ENCODE measurements at regions not wholly inside any gene's neighbourhood (a gene's known extent, or its start where the extent isn't known, plus 50 kb on each side); places are given as distances from the start of the nearest gene placed in this dataset.

- Histone ChIP-seq H3K4me1 (peaks cover 14% of the 10 kb centered on the region), H3K4me3 (no peak overlapping the region), H3K27me3 (ENCODE audit: insufficient read depth in 3 of 3, low read length in 2 of 3) (no peaks in the 10 kb centered on the region), H3K36me3 (ENCODE audit: insufficient read depth in 1 of 2, low read depth in 1 of 2) (no peaks in the 10 kb centered on the region), H3K27ac (no peak overlapping the region), H3K9me3 (no peaks in the 10 kb centered on the region)
- no peak for ATAC-seq
- no peak for TF ChIP-seq CTCF (IDR thresholded peaks at IDR 0.05)
- 87 to 97% (median 94%) methylated on average over 9 of the region's 9 CpGs for WGBS, 3 donors
- intact Hi-C loops (cut with DNase I) = no loop called here
- DNase-seq = no peak
Observed at GRCh38 chr10:128373071-128373749, 247.0 kb upstream of the MKI67 start.

- WGBS, 3 donors = 88 to 92% (median 89%) methylated on average over 7 of the region's 7 CpGs
- intact Hi-C loops (cut with DNase I) = no loop called here
- no peaks in the 10 kb centered on the region for H3K36me3 ChIP-seq (ENCODE audit: insufficient read depth in 1 of 2, low read depth in 1 of 2)
- DNase-seq (no peak), ATAC-seq (no peak)
- H3K4me3 ChIP-seq = no peak overlapping the region
- no peaks in the 10 kb centered on the region for H3K9me3 ChIP-seq
- H3K27me3 ChIP-seq (ENCODE audit: insufficient read depth in 3 of 3, low read length in 2 of 3) = no peaks in the 10 kb centered on the region
- peaks cover 16% of the 10 kb centered on the region for H3K4me1 ChIP-seq
- TF ChIP-seq CTCF (IDR thresholded peaks at IDR 0.05) = no peak
- H3K27ac ChIP-seq = no peak overlapping the region
Observed at GRCh38 chr10:128373831-128374230, 247.6 kb upstream of the MKI67 start.

GRCh38 chr10:128375171-128375570 is 248.9 kb upstream of the MKI67 start:
- no peak overlapping the region for H3K27ac ChIP-seq
- no peak for DNase-seq
- 52 to 80% (median 58%) methylated on average over 7 of the region's 7 CpGs for WGBS, 3 donors
- H3K9me3 ChIP-seq = no peaks in the 10 kb centered on the region
- peaks cover 16% of the 10 kb centered on the region for H3K4me1 ChIP-seq
- H3K36me3 ChIP-seq (ENCODE audit: insufficient read depth in 1 of 2, low read depth in 1 of 2) = no peaks in the 10 kb centered on the region
- no peak overlapping the region for H3K4me3 ChIP-seq
- ATAC-seq = no peak
- H3K27me3 ChIP-seq (ENCODE audit: insufficient read depth in 3 of 3, low read length in 2 of 3) = no peaks in the 10 kb centered on the region
- TF ChIP-seq CTCF (IDR thresholded peaks at IDR 0.05) = no peak
- intact Hi-C loops (cut with DNase I) = no loop called here

- ATAC-seq (peak in 3 of 4 donors; percentile 62 to 74 (median 64)), DNase-seq (no peak)
- TF ChIP-seq CTCF (IDR thresholded peaks at IDR 0.05) = no peak
- intact Hi-C loops (cut with DNase I) = no loop called here
- Histone ChIP-seq H3K27me3 (ENCODE audit: insufficient read depth in 3 of 3, low read length in 2 of 3) (no peaks in the 10 kb centered on the region), H3K27ac (peak overlapping the region; percentile 73), H3K4me3 (no peak overlapping the region), H3K36me3 (ENCODE audit: insufficient read depth in 1 of 2, low read depth in 1 of 2) (no peaks in the 10 kb centered on the region), H3K4me1 (peaks cover 16% of the 10 kb centered on the region), H3K9me3 (no peaks in the 10 kb centered on the region)
- 47 to 64% (median 54%) methylated on average over 9 of the region's 9 CpGs for WGBS, 3 donors
Observed at GRCh38 chr10:128377364-128377987, 251.3 kb upstream of the MKI67 start.
